HuH-7.5 (cell line): ENCODE measurements at regions not wholly inside any gene's neighbourhood (a gene's known extent, or its start where the extent isn't known, plus 50 kb on each side); places are given as distances from the start of the nearest gene placed in this dataset.
A peak's percentile ranks its signal among the peaks of the same experiment; 100 is the strongest.

Experiments used
- DNase-seq: peaks from one replicate; pipeline ENCODE4 v3.0.0; 2011; ENCODE audit warnings: low spot score

- peak; percentile 12 for DNase-seq
These were observed 136.3 kb downstream of the TMEM17 start for GRCh38 chr2:62369541-62370202.

GRCh38 chr2:62364791-62365528, 141.0 kb downstream of the TMEM17 start:
- DNase-seq: no peak

GRCh38 chr2:62363166-62363565, 142.8 kb downstream of the TMEM17 start:
- DNase-seq: no peak

- no peak for DNase-seq
These were observed 143.4 kb downstream of the TMEM17 start for GRCh38 chr2:62362561-62362960.

DNA sequence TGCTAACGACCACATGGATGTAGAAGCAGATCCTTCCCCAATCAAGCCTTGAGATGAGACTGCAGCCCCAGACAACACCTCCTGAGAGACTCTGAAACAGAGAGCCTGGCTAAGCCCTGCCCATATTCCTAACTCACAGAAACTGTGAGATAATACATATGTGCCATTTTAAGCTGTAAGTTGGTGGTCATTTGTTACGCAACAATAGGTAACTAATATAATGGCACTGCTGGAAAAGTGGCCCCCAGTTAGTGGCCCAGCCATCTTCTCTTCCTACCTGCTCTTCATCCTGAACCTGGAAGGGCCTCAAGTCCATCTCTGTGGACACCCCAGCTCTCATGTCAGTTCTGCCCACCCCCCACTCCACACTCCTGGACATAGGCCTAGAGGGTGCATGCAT, 144.0 kb downstream of the TMEM17 start:
- DNase-seq: no peak

DNA sequence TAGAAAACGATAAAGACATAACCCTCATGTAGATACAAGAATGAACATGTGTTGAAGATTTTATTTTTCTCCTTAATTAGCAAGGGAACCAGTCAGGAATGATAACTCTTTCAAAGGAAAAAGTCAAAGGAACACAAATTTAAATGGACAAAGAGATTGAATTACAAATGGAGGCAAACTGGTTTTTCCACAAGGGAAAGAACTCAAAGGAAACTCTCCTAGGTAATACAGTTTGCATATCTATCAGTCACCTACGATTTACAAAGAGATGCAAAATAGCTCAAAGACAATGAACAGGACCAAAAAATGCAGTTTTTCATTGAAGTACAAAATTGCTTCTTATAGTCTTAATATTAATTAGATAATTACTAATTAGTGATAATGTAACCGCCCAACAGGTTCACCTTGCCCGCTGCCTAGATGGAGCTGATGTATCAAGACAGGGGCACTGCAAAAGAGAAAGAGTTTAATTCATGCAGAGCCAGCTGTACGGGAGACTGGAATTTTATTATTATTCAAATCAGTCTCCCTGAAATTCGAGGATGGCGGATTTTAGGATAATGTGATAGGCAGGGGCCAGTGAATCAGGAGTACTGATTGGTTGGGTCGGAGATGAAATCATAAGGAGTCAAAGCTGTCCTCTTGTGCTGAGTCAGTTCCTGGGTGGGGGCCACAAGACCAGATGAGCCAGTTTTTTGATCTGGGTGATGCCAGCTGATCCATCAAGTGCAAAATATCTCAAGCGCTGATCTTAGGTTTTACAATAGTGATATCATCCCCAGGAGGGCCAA, 151.0 kb downstream of the TMEM17 start:
- DNase-seq: no peak

GRCh38 chr2:62352031-62352430, 154.0 kb downstream of the TMEM17 start:
- no peak for DNase-seq

DNA sequence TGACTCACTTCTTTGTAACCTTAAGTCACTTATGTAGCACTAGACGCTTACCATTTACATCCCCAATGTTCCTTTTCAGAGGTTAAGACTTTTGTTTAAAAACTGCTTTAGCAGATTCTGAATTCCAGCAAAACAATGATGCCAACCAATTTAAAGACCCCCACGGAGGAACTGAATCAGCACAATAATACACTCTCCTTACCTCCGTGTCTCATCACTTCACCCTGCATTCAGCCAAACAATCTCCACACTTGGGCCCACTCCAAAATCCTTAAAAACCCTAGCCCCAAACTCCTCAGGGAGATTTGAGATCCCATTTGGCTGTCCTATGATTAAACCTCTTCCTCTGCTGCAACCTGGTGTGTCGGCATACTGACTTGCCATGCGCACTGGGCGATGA, 153.9 kb downstream of the B3GNT2 start:
- no peak for DNase-seq

DNA sequence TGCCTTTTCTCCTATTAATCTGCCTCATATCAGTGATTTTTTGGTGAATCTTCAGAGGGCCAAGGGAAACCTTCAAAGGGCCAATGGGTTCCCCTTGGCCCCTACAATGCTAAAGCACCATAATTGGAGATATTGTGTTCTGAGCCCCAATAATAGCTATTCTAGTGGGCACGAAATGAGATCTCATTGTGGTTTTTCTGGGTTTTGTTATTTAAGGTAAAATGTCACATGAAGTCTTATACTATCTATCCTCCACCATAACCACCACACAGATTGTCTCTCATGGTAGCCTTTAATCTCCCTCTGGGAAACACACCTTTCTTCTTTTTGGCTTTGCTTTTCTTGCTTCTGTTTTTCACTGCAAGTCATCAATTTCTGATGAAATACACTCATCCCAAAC, 152.8 kb downstream of the B3GNT2 start:
- DNase-seq: no peak

DNA sequence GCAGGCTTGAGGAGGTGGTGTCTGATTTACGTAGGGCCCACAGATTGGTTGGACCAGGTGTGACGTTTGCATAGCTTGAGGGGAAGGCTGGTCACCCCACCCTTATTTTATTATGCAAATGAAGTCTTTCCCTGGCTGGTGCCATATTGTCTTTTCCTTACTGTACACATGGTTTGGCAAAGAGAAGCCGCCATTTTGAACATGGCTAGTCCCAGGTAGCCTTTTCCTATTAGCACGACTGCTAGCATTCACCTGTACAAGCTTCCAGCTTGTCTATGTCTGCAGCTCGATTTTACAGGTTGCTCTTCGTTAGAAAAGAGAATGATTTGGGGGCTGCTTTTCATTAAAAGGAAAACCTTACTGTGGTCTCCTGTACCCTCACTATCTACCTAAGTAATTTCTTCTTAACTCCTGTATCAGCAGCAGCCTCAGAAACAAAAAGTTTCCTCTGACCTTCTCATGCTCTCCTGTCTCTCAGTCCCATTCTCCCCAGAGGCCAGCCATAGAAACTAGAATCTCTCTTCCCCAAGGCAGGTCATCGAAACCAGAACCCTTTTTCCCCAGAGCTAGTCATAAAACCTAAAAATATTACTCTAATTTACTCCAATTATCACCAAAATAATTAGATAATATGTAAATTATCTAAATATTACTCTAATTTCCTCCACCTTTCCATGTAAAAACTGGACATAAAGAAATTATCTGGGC, 151.8 kb downstream of the B3GNT2 start:
- DNase-seq: no peak

- no peak for DNase-seq
These were observed 148.6 kb downstream of the B3GNT2 start for GRCh38 chr2:62344472-62344871.

DNA sequence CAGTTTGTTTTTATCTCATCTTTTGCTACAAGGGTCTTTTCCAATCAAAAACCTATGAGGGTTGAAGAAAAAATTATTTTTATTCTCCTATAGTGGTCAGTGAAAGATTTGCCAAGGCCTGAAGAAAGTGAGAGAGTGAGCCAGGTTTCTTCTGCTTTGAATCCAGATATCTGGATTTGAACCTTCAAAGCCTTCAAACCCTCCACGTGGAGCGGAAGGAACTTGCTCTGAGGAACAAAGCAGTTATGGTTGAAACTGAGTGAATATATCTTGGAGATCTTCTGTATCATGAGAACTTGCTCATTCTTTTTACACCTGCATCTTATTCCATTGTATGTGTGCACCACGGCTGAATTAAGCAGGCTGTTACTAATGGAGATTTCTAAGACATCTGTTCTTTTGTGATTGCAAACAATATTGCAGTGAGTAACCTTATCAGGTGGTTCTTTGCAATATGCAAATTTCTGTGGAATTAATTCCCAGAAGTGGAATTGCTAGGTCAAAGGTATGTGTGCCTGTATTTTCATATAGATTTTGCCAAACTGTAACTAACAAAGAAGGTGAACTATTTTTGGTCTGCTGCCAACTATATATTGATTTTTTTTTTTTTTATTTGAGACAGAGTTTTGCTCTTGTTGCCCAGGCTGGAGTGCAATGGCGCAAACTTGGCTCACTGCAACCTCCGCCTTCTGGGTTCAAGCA, 147.9 kb downstream of the B3GNT2 start:
- no peak for DNase-seq

- DNase-seq: no peak
These were observed 147.3 kb downstream of the B3GNT2 start for GRCh38 chr2:62343206-62343605.

DNA sequence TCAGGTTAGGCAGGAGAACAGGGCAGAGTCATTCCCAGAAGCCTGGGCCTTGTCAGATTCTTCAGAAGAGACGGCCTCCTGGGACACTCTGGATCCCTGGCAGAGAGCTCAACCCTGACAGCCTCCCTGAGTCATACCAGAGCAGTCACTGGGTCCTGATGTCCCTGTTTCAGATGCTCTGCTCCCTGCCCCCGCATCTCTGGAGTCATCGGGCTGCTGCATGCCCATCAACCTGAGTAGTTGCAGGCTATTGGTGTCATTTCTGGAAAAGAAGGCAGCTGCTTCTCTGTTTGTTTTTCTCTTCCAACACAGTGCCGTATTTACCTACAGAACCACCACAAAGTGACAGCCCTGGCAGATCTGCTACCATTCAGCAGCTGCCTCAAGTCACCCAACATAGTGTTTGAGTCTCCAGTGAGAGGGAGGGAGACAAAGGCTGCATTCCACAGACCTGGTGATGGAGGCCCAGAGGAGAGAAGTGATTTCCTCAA, 145.1 kb downstream of the B3GNT2 start:
- DNase-seq: no peak

DNA sequence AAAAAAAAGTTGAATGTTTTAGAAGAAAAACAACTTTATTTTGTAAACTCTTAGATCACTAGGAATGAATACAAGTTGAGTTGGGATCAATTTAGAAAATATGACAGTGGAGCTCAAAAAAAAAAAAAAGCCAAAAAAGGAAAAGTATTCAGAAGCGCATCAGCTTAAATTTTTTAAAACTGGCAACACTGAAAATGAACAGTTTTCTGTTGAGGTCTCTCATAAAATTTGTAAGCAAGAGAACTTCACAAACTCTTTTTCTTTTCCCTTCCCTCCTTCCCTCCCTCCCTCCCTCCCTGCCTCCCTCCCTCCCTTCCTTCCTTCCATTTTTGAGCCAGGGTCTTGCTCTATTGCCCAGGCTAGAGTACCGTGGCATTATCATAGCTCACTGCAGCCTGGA, 143.9 kb downstream of the B3GNT2 start:
- DNase-seq: no peak

DNA sequence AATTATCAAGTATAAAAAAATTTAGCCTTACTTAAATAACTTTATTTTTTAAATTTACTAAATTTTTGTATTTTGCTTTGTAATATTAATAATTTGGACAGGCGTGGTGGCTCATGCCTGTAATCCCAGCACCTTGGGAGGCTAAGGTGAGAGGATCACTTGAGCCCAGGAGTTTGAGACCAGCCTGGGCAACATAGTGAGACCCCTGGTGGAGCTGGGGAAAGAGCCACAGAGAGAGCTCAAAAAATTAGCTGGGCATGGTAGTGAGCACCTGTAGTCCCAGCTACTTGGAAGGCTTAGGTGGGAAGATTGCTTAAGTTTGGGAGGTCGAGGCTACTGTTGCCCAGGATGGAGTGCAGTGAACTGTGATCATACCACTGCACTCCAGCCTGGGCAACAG, 143.5 kb downstream of the B3GNT2 start:
- no peak for DNase-seq

DNA sequence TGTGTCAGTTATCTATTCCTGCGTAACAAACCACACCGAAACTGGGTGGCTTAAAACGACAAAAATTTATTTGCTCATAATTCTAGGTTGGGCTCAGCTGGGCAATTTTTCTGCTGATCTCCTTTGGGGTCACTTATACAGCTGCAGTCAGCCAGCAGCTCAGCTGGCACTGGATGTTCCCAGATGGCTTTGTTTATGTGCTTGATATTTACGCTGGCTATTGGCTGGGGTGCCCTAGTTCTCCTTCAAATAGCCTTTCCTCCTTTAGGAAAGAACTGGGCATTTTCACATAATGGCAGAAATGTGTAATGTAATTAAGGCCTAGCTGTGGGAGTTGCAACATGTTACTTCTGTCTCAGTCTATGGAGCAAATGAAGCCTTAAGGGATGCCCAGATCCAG, 142.2 kb downstream of the B3GNT2 start:
- DNase-seq: no peak

GRCh38 chr2:62337403-62337802, 141.5 kb downstream of the B3GNT2 start:
- DNase-seq: no peak

DNA sequence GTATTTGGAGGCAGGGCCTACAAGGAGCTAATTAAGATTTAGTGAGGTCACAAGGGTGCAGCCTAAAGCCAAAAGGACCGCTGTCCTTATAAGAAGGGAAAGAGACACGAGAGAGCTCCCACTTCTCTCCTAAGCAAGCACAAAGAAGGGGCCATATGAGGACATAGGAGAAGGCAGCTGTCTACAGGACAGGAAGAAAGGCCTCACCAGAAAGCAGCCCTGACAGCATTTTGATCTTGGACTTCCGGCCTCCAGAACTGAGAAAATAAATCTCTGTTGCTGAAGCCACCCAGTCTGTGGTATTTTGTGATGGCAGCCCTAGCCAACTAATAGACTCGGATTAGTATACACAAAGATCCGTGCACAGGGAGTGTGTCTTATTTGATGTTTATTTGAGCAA, 139.7 kb downstream of the B3GNT2 start:
- DNase-seq: no peak

- no peak for DNase-seq
These were observed 138.6 kb downstream of the B3GNT2 start for GRCh38 chr2:62334440-62335058.

GRCh38 chr2:62334009-62334408, 138.1 kb downstream of the B3GNT2 start:
- no peak for DNase-seq
